GM18519 (cell line): ENCODE measurements at regions not wholly inside any gene's neighbourhood (a gene's known extent, or its start where the extent isn't known, plus 50 kb on each side); places are given as distances from the start of the nearest gene placed in this dataset.

Experiments
- ATAC-seq: cut with Tn5 transposase; IDR thresholded peaks from one replicate; pipeline ENCODE4 v1.9.1; 2021; ENCODE audit warnings: mild to moderate bottlenecking, moderate library complexity; ENCODE audit not compliant: unreplicated experiment, low FRiP score

GRCh38 chr5:98994611-98995010 lies 65.8 kb upstream of the CHD1 start:
- no peak for ATAC-seq

- no peak for ATAC-seq
These were observed 64.7 kb upstream of the CHD1 start for GRCh38 chr5:98993512-98993911.

- no peak for ATAC-seq
These were observed 63.7 kb upstream of the CHD1 start for GRCh38 chr5:98992552-98992951.

GRCh38 chr5:98989727-98990126 lies 60.9 kb upstream of the CHD1 start:
- ATAC-seq, result no peak

GRCh38 chr5:98986587-98986986 lies 57.8 kb upstream of the CHD1 start:
- ATAC-seq, result no peak

GRCh38 chr5:98982880-98983279 lies 54.1 kb upstream of the CHD1 start:
- ATAC-seq, result no peak
